Natural killer cell (primary cell): ENCODE measurements at regions not wholly inside any gene's neighbourhood (a gene's known extent, or its start where the extent isn't known, plus 50 kb on each side); places are given as distances from the start of the nearest gene placed in this dataset.

Experiments used
- ATAC-seq, 3 donors: fragments of 150-1000 bp in 2 of 3; fragments of 200-7000 bp in 1 of 3; cut with Tn5 transposase; 1 replicate in 1 of 3; 2 replicates in 2 of 3; pipeline ENCODE4 v1.10.0; 2021; ENCODE audit warnings: mild to moderate bottlenecking in 2 of 3, moderate library complexity in 2 of 3
- DNase-seq, 2 donors: peaks; one replicate each; pipeline versions ENCODE4 v3.0.0 to v3.0.0-alpha.2; 2013 to 2021; ENCODE audit warnings: mixed read lengths in 1 of 2
- H3K27ac ChIP-seq: one replicate; pipeline ENCODE4 v1.5.1; 2013; ENCODE audit warnings: mild to moderate bottlenecking, low read length
- H3K27me3 ChIP-seq: one replicate; pipeline ENCODE4 v1.6.1; 2013; ENCODE audit warnings: low read length; ENCODE audit not compliant: control insufficient read depth, insufficient read depth
- H3K36me3 ChIP-seq: one replicate; pipeline ENCODE4 v1.6.1; 2013; ENCODE audit warnings: low read length; ENCODE audit not compliant: control insufficient read depth, insufficient read depth
- H3K4me1 ChIP-seq: one replicate; pipeline ENCODE4 v1.6.1; 2013; ENCODE audit warnings: low read length; ENCODE audit not compliant: control insufficient read depth, insufficient read depth
- H3K4me3 ChIP-seq: one replicate; pipeline ENCODE4 v1.5.1; 2013; ENCODE audit warnings: low read length
- H3K9me3 ChIP-seq: one replicate; pipeline ENCODE4 v1.6.1; 2013; ENCODE audit warnings: low read length; ENCODE audit not compliant: control insufficient read depth, insufficient read depth
- H3K27ac Mint-ChIP-seq, 2 donors: one replicate each; pipeline ENCODE4 v1.8.0; 2022; ENCODE audit warnings: mild to moderate bottlenecking in 2 of 2, mixed read lengths in 2 of 2, moderate library complexity in 1 of 2
- H3K27me3 Mint-ChIP-seq, 2 donors: one replicate each; pipeline ENCODE4 v1.8.0; 2022; ENCODE audit warnings: low read depth in 2 of 2, mixed read lengths in 2 of 2
- H3K36me3 Mint-ChIP-seq: one replicate; pipeline ENCODE4 v1.8.0; 2022; ENCODE audit warnings: mixed read lengths
- H3K4me1 Mint-ChIP-seq, 2 donors: one replicate each; pipeline ENCODE4 v1.8.0; 2022; ENCODE audit warnings: mixed read lengths in 2 of 2
- H3K4me3 Mint-ChIP-seq: one replicate; pipeline ENCODE4 v1.8.0; 2022; ENCODE audit warnings: mild to moderate bottlenecking, moderate library complexity, mixed read lengths
- H3K9me3 Mint-ChIP-seq, 2 donors: one replicate each; pipeline ENCODE4 v1.8.0; 2022; ENCODE audit warnings: mixed read lengths in 2 of 2
- WGBS: methylation state at CpG from one replicate; pipeline ENCODE4 v1.1.7; 2013; ENCODE audit warnings: missing lambda C conversion rate; ENCODE audit not compliant: insufficient coverage; 5-methylcytosine and 5-hydroxymethylcytosine counted together
- intact Hi-C: fragments of 100-400 bp; cut with micrococcal nuclease; formaldehyde crosslinking; loops from one replicate; pipeline ENCODE4 v1.14.2; 2022
- TF ChIP-seq, protein P1 (sequence below): fragments of 200-600 bp; IDR thresholded peaks from one replicate; pipeline ENCODE4 v1.8.0; 2022; ENCODE audit warnings: antibody characterized with exemption

DNA sequence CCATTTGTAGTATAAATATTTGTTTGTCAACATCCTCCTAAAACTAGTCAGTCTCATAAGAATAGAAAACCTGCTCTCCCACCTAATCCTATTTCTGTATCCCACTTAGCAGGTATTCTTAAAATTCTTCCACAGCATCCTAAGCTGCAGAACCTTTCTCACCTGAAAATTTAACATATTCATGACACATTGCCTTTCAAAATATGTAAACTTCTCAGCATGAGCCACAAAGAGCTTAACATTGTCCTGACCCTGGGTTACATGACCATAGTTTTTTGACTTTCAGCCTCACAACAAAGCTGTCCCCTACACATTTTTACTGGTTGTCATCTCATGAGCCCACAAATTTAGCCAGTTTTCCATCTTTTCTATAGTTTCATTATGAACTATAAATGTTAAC lies 712.1 kb downstream of the LTN1 start:
- H3K27ac Mint-ChIP-seq = no peak overlapping the region
- no peaks in the 10 kb centered on the region for H3K4me1 Mint-ChIP-seq

DNA sequence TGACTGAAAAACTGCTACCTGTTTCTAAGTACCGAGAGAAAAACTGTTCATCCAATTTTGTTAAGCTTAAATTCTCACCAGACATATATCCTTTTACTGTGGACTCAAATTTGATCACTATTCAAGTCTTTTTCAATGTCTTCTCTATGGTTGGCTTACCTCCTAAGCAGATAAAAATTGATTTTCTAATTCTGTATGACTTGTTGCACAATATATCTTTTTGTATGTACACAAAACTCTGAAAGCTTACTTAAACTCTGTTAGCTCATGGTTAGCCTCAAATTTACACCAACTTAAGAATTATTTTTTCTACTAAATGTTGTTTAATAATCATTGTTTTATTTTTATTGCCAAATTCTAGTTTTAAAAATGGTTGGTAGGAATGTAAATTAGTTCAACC lies 715.4 kb downstream of the LTN1 start:
- Histone ChIP-seq H3K9me3 (peaks cover 2% of the 10 kb centered on the region), H3K36me3 (no peaks in the 10 kb centered on the region), H3K4me1 (no peaks in the 10 kb centered on the region), H3K27ac (no peak overlapping the region), H3K4me3 (no peak overlapping the region), H3K27me3 (no peaks in the 10 kb centered on the region)
- Mint-ChIP-seq H3K27me3 (no peaks in the 10 kb centered on the region), H3K4me1 (no peaks in the 10 kb centered on the region), H3K9me3 (peaks cover 4 to 6% of the 10 kb centered on the region in 2 donors), H3K27ac (no peak overlapping the region), H3K4me3 (no peak overlapping the region), H3K36me3 (no peaks in the 10 kb centered on the region)
- intact Hi-C loops = no loop called here
- WGBS = 83% methylated on average over 1 of the region's 1 CpG
- TF ChIP-seq, protein P1, sequence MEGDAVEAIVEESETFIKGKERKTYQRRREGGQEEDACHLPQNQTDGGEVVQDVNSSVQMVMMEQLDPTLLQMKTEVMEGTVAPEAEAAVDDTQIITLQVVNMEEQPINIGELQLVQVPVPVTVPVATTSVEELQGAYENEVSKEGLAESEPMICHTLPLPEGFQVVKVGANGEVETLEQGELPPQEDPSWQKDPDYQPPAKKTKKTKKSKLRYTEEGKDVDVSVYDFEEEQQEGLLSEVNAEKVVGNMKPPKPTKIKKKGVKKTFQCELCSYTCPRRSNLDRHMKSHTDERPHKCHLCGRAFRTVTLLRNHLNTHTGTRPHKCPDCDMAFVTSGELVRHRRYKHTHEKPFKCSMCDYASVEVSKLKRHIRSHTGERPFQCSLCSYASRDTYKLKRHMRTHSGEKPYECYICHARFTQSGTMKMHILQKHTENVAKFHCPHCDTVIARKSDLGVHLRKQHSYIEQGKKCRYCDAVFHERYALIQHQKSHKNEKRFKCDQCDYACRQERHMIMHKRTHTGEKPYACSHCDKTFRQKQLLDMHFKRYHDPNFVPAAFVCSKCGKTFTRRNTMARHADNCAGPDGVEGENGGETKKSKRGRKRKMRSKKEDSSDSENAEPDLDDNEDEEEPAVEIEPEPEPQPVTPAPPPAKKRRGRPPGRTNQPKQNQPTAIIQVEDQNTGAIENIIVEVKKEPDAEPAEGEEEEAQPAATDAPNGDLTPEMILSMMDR = no peak
- ATAC-seq (no peak), DNase-seq (no peak)

More for the DNA sequence above, 712.1 kb downstream of the LTN1 start:
- Histone ChIP-seq H3K27me3 (no peaks in the 10 kb centered on the region), H3K4me3 (no peak overlapping the region), H3K4me1 (no peaks in the 10 kb centered on the region), H3K27ac (no peak overlapping the region), H3K9me3 (peaks cover 2% of the 10 kb centered on the region), H3K36me3 (no peaks in the 10 kb centered on the region)
- DNase-seq = no peak
- peaks cover 4 to 5% of the 10 kb centered on the region in 2 donors for H3K9me3 Mint-ChIP-seq
- TF ChIP-seq, protein P1 = no peak
- no peak overlapping the region for H3K4me3 Mint-ChIP-seq
- H3K27me3 Mint-ChIP-seq = no peaks in the 10 kb centered on the region
- intact Hi-C loops = no loop called here
- no peak for ATAC-seq
- H3K36me3 Mint-ChIP-seq = no peaks in the 10 kb centered on the region

DNA sequence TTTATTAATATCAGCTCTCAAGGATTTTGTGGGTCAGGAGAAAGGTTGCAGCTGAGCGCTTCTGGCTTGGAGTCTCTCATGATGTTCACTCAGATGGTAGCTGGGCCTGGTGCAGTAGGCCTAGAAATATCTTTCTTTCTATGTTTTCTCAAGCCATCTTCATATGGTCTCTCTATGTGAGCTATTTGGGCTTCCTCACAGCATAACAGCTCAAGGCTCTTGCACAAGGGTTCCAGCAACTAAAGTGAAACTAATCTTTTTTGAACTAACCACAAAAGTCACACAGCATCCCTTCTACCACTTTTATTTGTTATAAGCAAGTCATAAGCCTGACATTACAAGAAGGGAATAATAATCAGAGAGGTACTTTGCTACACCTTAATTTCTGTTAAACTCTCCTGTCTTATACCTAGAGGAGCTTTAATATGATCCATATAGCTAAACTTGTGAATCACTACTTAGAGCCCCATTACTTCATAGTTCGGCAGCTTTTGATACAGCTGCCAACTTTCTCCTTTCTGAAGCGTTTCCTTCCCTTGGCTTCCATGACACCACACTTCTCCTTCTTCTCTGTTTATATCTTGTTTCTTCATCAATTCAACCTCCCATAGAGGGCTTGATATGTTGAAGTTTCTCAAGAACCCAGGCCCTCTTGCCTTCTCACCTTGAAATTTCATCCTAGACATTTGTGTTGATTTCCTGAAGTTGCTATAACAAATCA lies 720.2 kb downstream of the LTN1 start:
- no peaks in the 10 kb centered on the region for H3K27me3 Mint-ChIP-seq

More for the DNA sequence above, 720.2 kb downstream of the LTN1 start:
- TF ChIP-seq, protein P1 = no peak
- peaks cover 3 to 6% of the 10 kb centered on the region in 2 donors for H3K9me3 Mint-ChIP-seq
- H3K4me3 Mint-ChIP-seq = no peak overlapping the region
- H3K27ac ChIP-seq = no peak overlapping the region
- H3K4me1 ChIP-seq = no peaks in the 10 kb centered on the region
- DNase-seq (no peak), ATAC-seq (no peak)
- no peaks in the 10 kb centered on the region for H3K36me3 ChIP-seq
- intact Hi-C loops = no loop called here
- peaks cover 2% of the 10 kb centered on the region for H3K9me3 ChIP-seq
- WGBS = 93% methylated on average over 3 of the region's 3 CpGs
- H3K27ac Mint-ChIP-seq = no peak overlapping the region
- no peaks in the 10 kb centered on the region for H3K4me1 Mint-ChIP-seq
- H3K4me3 ChIP-seq = no peak overlapping the region
- H3K36me3 Mint-ChIP-seq = no peaks in the 10 kb centered on the region
- H3K27me3 ChIP-seq = no peaks in the 10 kb centered on the region
